Endothelial cell (in vitro differentiated cells): ENCODE measurements at regions not wholly inside any gene's neighbourhood (a gene's known extent, or its start where the extent isn't known, plus 50 kb on each side); places are given as distances from the start of the nearest gene placed in this dataset.
"Not testable (repeated sequence)": the region's sequence is repeated elsewhere in the genome, so short reads cannot be mapped to it uniquely, and the experiment has no call there.

ENCODE experiments used
- DNase-seq: peaks from one replicate; pipeline ENCODE4 v3.0.0; 2021; ENCODE audit warnings: low spot score
- H3K27ac Mint-ChIP-seq: one replicate; pipeline ENCODE4 v1.8.0; 2021; ENCODE audit warnings: mixed read lengths, inconsistent platforms; ENCODE audit not compliant: unreplicated experiment
- H3K27me3 Mint-ChIP-seq: one replicate; pipeline ENCODE4 v1.8.0; 2021; ENCODE audit warnings: mild to moderate bottlenecking, moderate library complexity, mixed read lengths, inconsistent platforms; ENCODE audit not compliant: unreplicated experiment
- H3K36me3 Mint-ChIP-seq: one replicate; pipeline ENCODE4 v1.8.0; 2021; ENCODE audit warnings: mild to moderate bottlenecking, low read depth, mixed read lengths, inconsistent platforms; ENCODE audit not compliant: unreplicated experiment
- H3K4me1 Mint-ChIP-seq: one replicate; pipeline ENCODE4 v1.8.0; 2021; ENCODE audit warnings: mild to moderate bottlenecking, mixed read lengths, inconsistent platforms; ENCODE audit not compliant: unreplicated experiment
- H3K4me3 Mint-ChIP-seq: one replicate; pipeline ENCODE4 v1.8.0; 2021; ENCODE audit warnings: mild to moderate bottlenecking, mixed read lengths, inconsistent platforms; ENCODE audit not compliant: unreplicated experiment
- H3K9me3 Mint-ChIP-seq: one replicate; pipeline ENCODE4 v1.8.0; 2021; ENCODE audit warnings: mixed read lengths, inconsistent platforms; ENCODE audit not compliant: unreplicated experiment
- TF ChIP-seq, protein P1 (sequence below): fragments of 200-600 bp; sonication (generic); IDR thresholded peaks from one replicate; pipeline ENCODE4 v1.5.0; 2021; ENCODE audit warnings: antibody characterized with exemption; ENCODE audit not compliant: unreplicated experiment

- no peak for DNase-seq
- Mint-ChIP-seq H3K27me3 (no peaks in the 10 kb centered on the region), H3K27ac (no peak overlapping the region), H3K4me1 (no peaks in the 10 kb centered on the region), H3K9me3 (no peaks in the 10 kb centered on the region), H3K4me3 (no peak overlapping the region), H3K36me3 (no peaks in the 10 kb centered on the region)
- TF ChIP-seq, protein P1, sequence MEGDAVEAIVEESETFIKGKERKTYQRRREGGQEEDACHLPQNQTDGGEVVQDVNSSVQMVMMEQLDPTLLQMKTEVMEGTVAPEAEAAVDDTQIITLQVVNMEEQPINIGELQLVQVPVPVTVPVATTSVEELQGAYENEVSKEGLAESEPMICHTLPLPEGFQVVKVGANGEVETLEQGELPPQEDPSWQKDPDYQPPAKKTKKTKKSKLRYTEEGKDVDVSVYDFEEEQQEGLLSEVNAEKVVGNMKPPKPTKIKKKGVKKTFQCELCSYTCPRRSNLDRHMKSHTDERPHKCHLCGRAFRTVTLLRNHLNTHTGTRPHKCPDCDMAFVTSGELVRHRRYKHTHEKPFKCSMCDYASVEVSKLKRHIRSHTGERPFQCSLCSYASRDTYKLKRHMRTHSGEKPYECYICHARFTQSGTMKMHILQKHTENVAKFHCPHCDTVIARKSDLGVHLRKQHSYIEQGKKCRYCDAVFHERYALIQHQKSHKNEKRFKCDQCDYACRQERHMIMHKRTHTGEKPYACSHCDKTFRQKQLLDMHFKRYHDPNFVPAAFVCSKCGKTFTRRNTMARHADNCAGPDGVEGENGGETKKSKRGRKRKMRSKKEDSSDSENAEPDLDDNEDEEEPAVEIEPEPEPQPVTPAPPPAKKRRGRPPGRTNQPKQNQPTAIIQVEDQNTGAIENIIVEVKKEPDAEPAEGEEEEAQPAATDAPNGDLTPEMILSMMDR: no peak
These were observed 78.1 kb upstream of the ADGRA3 start for GRCh38 chr4:22593933-22594332.

GRCh38 chr4:22595684-22596083, 79.8 kb upstream of the ADGRA3 start:
- Mint-ChIP-seq H3K27ac (no peak overlapping the region), H3K4me3 (no peak overlapping the region), H3K4me1 (no peaks in the 10 kb centered on the region), H3K9me3 (no peaks in the 10 kb centered on the region), H3K36me3 (no peaks in the 10 kb centered on the region), H3K27me3 (no peaks in the 10 kb centered on the region)
- TF ChIP-seq, protein P1: no peak
- no peak for DNase-seq

DNA sequence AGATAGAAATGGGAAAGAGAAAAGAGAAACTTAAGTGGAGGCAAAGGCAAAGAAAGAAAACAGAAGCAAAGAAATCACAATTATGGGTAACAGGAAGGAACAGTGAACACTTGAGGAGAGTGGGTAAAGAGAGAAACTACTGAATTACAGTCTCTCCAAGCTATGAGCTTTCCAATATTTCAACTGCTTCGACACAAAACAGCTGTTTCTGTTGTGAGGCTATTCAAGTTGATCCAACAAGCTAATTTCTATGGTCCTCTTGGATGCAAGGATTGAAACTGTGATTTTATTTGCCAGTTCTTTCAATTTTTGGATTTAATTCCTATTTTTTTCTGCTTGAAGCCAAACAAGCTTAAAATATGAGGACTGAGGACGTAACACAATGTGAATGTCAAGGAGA, 80.5 kb upstream of the ADGRA3 start:
- Mint-ChIP-seq H3K4me1 (no peaks in the 10 kb centered on the region), H3K9me3 (no peaks in the 10 kb centered on the region), H3K27ac (no peak overlapping the region), H3K36me3 (no peaks in the 10 kb centered on the region), H3K4me3 (no peak overlapping the region), H3K27me3 (no peaks in the 10 kb centered on the region)
- no peak for DNase-seq
- TF ChIP-seq, protein P1: no peak

- TF ChIP-seq, protein P1: no peak
- Mint-ChIP-seq H3K27ac (no peak overlapping the region), H3K4me1 (no peaks in the 10 kb centered on the region), H3K36me3 (no peaks in the 10 kb centered on the region), H3K9me3 (no peaks in the 10 kb centered on the region), H3K4me3 (no peak overlapping the region), H3K27me3 (no peaks in the 10 kb centered on the region)
- no peak for DNase-seq
These were observed 81.6 kb upstream of the ADGRA3 start for GRCh38 chr4:22597471-22597870.

DNA sequence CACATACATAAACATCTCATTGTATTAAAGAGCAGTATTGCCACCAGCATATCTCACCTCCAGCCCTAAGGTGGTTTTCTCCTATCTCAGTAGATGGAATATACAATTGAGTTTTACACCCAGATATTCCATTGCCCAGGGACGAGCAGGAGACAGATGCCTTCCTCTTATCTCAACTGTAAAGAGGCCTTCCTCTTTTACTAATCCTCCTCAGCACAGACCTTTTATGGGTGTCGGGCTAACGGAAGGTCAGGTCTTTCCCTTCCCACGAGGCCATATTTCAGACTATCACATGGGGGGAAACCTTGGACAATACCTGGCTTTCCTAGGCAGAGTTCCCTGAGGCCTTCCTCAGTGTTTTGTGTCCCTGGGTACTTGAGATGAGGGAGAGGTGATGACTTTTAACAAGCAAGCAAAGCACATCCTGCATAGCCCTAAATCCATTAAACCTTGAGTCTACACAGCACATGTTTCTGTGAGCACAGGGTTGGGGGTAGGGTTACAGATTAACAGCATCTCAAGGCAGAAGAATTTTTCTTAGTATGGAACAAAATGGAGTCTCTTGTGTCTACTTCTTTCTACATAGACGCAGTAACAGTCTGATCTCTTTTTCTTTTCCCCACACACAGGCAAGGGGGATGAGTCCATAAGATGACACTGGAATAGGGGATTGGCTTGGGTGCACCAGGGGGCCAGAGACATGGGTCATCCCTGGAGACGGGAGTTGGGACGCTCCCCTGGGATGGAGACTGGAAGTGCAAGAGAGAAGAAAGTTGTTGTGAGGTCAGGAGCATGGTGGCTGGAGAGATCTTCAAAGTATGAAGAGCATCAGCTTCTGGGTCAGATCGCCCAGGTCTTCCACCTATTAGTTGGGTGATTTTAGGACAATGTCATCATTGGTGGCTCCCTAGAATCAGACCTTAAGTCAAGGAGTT, 82.5 kb upstream of the ADGRA3 start:
- not testable (repeated sequence) for H3K4me1 Mint-ChIP-seq, H3K36me3 Mint-ChIP-seq, H3K27me3 Mint-ChIP-seq, H3K4me3 Mint-ChIP-seq, H3K27ac Mint-ChIP-seq, DNase-seq, H3K9me3 Mint-ChIP-seq

DNA sequence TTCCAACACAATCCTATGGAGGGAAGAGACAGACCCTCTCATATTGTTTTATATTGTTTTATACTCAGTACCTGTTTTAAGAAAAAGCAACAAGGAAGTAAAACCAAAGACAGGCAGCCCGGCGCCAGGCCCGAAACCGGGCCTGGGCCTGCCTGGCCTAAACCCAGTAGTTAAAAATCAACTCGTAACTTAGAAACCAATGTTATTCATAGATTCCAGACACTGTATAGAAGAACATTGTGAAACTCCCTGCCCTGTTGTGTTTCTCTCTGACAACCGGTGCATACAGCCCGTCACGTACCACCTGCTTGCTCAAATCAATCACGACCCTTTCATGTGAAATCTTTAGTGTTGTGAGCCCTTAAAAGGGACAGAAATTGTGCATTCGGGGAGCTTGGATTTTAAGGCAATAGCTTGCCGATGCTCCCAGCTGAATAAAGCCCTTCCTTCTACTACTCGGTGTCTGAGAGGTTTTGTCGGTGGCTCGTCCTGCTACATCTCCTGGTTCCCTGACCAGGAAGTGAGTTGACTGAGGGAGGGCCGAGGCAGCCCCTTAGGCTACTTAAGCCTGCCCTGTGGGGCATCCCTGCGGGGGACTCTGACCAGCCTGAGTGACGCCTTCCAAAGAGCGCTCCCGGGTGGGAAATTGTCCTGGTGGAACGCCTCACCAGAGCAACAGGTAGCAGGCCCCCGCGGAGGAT, 83.5 kb upstream of the ADGRA3 start:
- not testable (repeated sequence) for H3K4me1 Mint-ChIP-seq, H3K36me3 Mint-ChIP-seq, H3K9me3 Mint-ChIP-seq, H3K4me3 Mint-ChIP-seq, DNase-seq, H3K27ac Mint-ChIP-seq, H3K27me3 Mint-ChIP-seq

GRCh38 chr4:22599929-22600432, 84.1 kb upstream of the ADGRA3 start:
- DNase-seq, H3K4me3 Mint-ChIP-seq, H3K9me3 Mint-ChIP-seq, H3K27ac Mint-ChIP-seq, H3K36me3 Mint-ChIP-seq, H3K4me1 Mint-ChIP-seq, H3K27me3 Mint-ChIP-seq: not testable (repeated sequence)

DNA sequence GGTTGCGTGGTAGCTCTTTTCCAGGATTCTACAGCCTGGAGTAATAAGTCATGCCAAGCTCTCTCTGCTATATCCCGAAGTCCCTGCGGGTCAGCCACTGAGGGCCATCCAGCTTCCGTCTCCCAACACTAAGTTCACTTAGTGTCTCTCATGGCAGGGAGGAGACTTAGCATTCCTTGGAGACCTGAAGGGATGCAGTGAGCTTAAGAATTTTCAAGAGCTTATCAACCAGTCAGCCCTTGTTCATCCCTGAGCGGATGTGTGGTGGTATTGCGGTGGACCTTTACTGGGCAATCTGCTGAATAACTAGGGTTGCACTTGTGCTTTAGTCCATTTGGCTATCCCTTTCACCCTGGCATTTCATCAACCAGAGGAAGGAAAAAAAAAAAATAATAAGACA, 85.8 kb upstream of the ADGRA3 start:
- H3K4me3 Mint-ChIP-seq, DNase-seq, H3K9me3 Mint-ChIP-seq, H3K4me1 Mint-ChIP-seq, H3K27me3 Mint-ChIP-seq, H3K27ac Mint-ChIP-seq, H3K36me3 Mint-ChIP-seq: not testable (repeated sequence)
